Choroid plexus epithelial cell (primary cell): ENCODE measurements at regions not wholly inside any gene's neighbourhood (a gene's known extent, or its start where the extent isn't known, plus 50 kb on each side); places are given as distances from the start of the nearest gene placed in this dataset.

Experiments used
- DNase-seq: peaks from one replicate; pipeline ENCODE4 v3.0.0-alpha.2; 2010; ENCODE audit warnings: low read depth
- H3K4me3 ChIP-seq: 2 replicates; pipeline ENCODE4 v1.5.1; 2011; ENCODE audit warnings: low read depth, mild to moderate bottlenecking, control low read depth, low read length, moderate library complexity
- CTCF ChIP-seq: conservative IDR thresholded peaks from 2 replicates; pipeline ENCODE4 v1.5.1; 2011; ENCODE audit warnings: low read depth, mild to moderate bottlenecking, control low read depth, inconsistent platforms, low read length, moderate library complexity

GRCh38 chr1:234862360-234862943 is 252.5 kb upstream of the IRF2BP2 start:
- no peak overlapping the region for H3K4me3 ChIP-seq
- DNase-seq: no peak
- no peak for TF ChIP-seq CTCF

GRCh38 chr1:234861761-234862160 is 251.8 kb upstream of the IRF2BP2 start:
- TF ChIP-seq CTCF: no peak
- H3K4me3 ChIP-seq: no peak overlapping the region
- no peak for DNase-seq

- no peak for DNase-seq
- TF ChIP-seq CTCF: no peak
- H3K4me3 ChIP-seq: no peak overlapping the region
Observed at GRCh38 chr1:234861024-234861620, 251.1 kb upstream of the IRF2BP2 start.

GRCh38 chr1:234858722-234859121 is 248.7 kb upstream of the IRF2BP2 start:
- TF ChIP-seq CTCF: no peak
- DNase-seq: no peak
- H3K4me3 ChIP-seq: no peak overlapping the region

- no peak overlapping the region for H3K4me3 ChIP-seq
- no peak for TF ChIP-seq CTCF
- DNase-seq: no peak
Observed at GRCh38 chr1:234856845-234857245, 246.9 kb upstream of the IRF2BP2 start.

- DNase-seq: no peak
- TF ChIP-seq CTCF: no peak
- H3K4me3 ChIP-seq: no peak overlapping the region
Observed at GRCh38 chr1:234855851-234856250, 245.9 kb upstream of the IRF2BP2 start.

- H3K4me3 ChIP-seq: no peak overlapping the region
- no peak for TF ChIP-seq CTCF
- no peak for DNase-seq
Observed at GRCh38 chr1:234854645-234855039, 244.7 kb upstream of the IRF2BP2 start.
